Activated CD4-positive, alpha-beta T cell treated with anti-CD3 and anti-CD28 coated beads, Interleukin-2, amount 10 ng/mL, durations not matched to agents 24 days and 14 days (primary cell): ENCODE measurements at regions not wholly inside any gene's neighbourhood (a gene's known extent, or its start where the extent isn't known, plus 50 kb on each side); places are given as distances from the start of the nearest gene placed in this dataset.

Experiments used
- DNase-seq: peaks from one replicate; pipeline ENCODE4 v3.0.0; 2022
- H3K27ac Mint-ChIP-seq: one replicate; pipeline ENCODE4 v1.8.0; 2022; ENCODE audit warnings: mild to moderate bottlenecking, mixed read lengths
- H3K27me3 Mint-ChIP-seq: one replicate; pipeline ENCODE4 v1.8.0; 2022; ENCODE audit warnings: mixed read lengths
- H3K36me3 Mint-ChIP-seq: one replicate; pipeline ENCODE4 v1.8.0; 2022; ENCODE audit warnings: low read depth, mild to moderate bottlenecking, mixed read lengths
- H3K4me1 Mint-ChIP-seq: one replicate; pipeline ENCODE4 v1.8.0; 2021; ENCODE audit warnings: mixed read lengths
- H3K4me3 Mint-ChIP-seq: one replicate; pipeline ENCODE4 v1.8.0; 2022; ENCODE audit warnings: mild to moderate bottlenecking, moderate library complexity, mixed read lengths
- H3K9me3 Mint-ChIP-seq: one replicate; pipeline ENCODE4 v1.8.0; 2021; ENCODE audit warnings: mixed read lengths
- intact Hi-C: fragments of 100-400 bp; cut with micrococcal nuclease; formaldehyde crosslinking; loops from one replicate; pipeline ENCODE4 v1.15.1; 2023

GRCh38 chr1:94335447-94335846 lies 82.7 kb upstream of the ABCD3 start:
- no peak overlapping the region for H3K4me3 Mint-ChIP-seq
- intact Hi-C loops: loop anchor here (10.0 kb wide), 1 partner anchor 271 kb away; no protein-coding TSS in a partner anchor
- no peak for DNase-seq
- no peaks in the 10 kb centered on the region for H3K9me3 Mint-ChIP-seq
- no peaks in the 10 kb centered on the region for H3K4me1 Mint-ChIP-seq
- no peak overlapping the region for H3K27ac Mint-ChIP-seq
- peaks cover 17% of the 10 kb centered on the region for H3K27me3 Mint-ChIP-seq
- no peaks in the 10 kb centered on the region for H3K36me3 Mint-ChIP-seq

GRCh38 chr1:94334764-94335163 lies 83.4 kb upstream of the ABCD3 start:
- peaks cover 20% of the 10 kb centered on the region for H3K27me3 Mint-ChIP-seq
- no peaks in the 10 kb centered on the region for H3K9me3 Mint-ChIP-seq
- H3K36me3 Mint-ChIP-seq: no peaks in the 10 kb centered on the region
- peaks cover 5% of the 10 kb centered on the region for H3K4me1 Mint-ChIP-seq
- no peak for DNase-seq
- no peak overlapping the region for H3K27ac Mint-ChIP-seq
- H3K4me3 Mint-ChIP-seq: no peak overlapping the region
- intact Hi-C loops: loop anchor here (10.0 kb wide), 1 partner anchor 270 kb away; no protein-coding TSS in a partner anchor

- H3K4me1 Mint-ChIP-seq: peaks cover 5% of the 10 kb centered on the region
- H3K27ac Mint-ChIP-seq: no peak overlapping the region
- no peak for DNase-seq
- H3K27me3 Mint-ChIP-seq: peaks cover 26% of the 10 kb centered on the region
- no peaks in the 10 kb centered on the region for H3K36me3 Mint-ChIP-seq
- H3K4me3 Mint-ChIP-seq: no peak overlapping the region
- intact Hi-C loops: loop anchor here (10.0 kb wide), 1 partner anchor 268 kb away; no protein-coding TSS in a partner anchor
- no peaks in the 10 kb centered on the region for H3K9me3 Mint-ChIP-seq
These were observed 85.2 kb upstream of the ABCD3 start for GRCh38 chr1:94332952-94333351.

- Mint-ChIP-seq H3K27me3 (peaks cover 29% of the 10 kb centered on the region), H3K4me1 (peaks cover 5% of the 10 kb centered on the region), H3K27ac (no peak overlapping the region), H3K9me3 (no peaks in the 10 kb centered on the region), H3K4me3 (no peak overlapping the region), H3K36me3 (no peaks in the 10 kb centered on the region)
- no peak for DNase-seq
- intact Hi-C loops: loop anchor here (10.0 kb wide), 1 partner anchor 268 kb away; no protein-coding TSS in a partner anchor
These were observed 85.7 kb upstream of the ABCD3 start for GRCh38 chr1:94332516-94332915.

- Mint-ChIP-seq H3K36me3 (no peaks in the 10 kb centered on the region), H3K27me3 (peaks cover 41% of the 10 kb centered on the region), H3K9me3 (no peaks in the 10 kb centered on the region), H3K27ac (no peak overlapping the region), H3K4me3 (no peak overlapping the region), H3K4me1 (peaks cover 5% of the 10 kb centered on the region)
- intact Hi-C loops: loop anchor here (10.0 kb wide), 1 partner anchor 265 kb away; no protein-coding TSS in a partner anchor
- DNase-seq: no peak
These were observed 88.2 kb upstream of the ABCD3 start for GRCh38 chr1:94329986-94330385.

GRCh38 chr1:94329276-94329675 lies 88.9 kb upstream of the ABCD3 start:
- DNase-seq: no peak
- Mint-ChIP-seq H3K4me3 (no peak overlapping the region), H3K9me3 (no peaks in the 10 kb centered on the region), H3K4me1 (peaks cover 5% of the 10 kb centered on the region), H3K27ac (no peak overlapping the region), H3K36me3 (no peaks in the 10 kb centered on the region), H3K27me3 (peaks cover 41% of the 10 kb centered on the region)
- intact Hi-C loops: no loop called here

GRCh38 chr1:94327001-94327690 lies 89.8 kb upstream of the ARHGAP29 start:
- no peaks in the 10 kb centered on the region for H3K9me3 Mint-ChIP-seq
- H3K4me3 Mint-ChIP-seq: no peak overlapping the region
- no peak for DNase-seq
- intact Hi-C loops: no loop called here
- no peak overlapping the region for H3K27ac Mint-ChIP-seq
- peaks cover 39% of the 10 kb centered on the region for H3K27me3 Mint-ChIP-seq
- H3K4me1 Mint-ChIP-seq: peaks cover 5% of the 10 kb centered on the region
- H3K36me3 Mint-ChIP-seq: no peaks in the 10 kb centered on the region

GRCh38 chr1:94326329-94326728 lies 88.9 kb upstream of the ARHGAP29 start:
- Mint-ChIP-seq H3K9me3 (no peaks in the 10 kb centered on the region), H3K36me3 (no peaks in the 10 kb centered on the region), H3K4me3 (no peak overlapping the region), H3K27ac (no peak overlapping the region), H3K4me1 (peaks cover 5% of the 10 kb centered on the region), H3K27me3 (peaks cover 39% of the 10 kb centered on the region)
- no peak for DNase-seq
- intact Hi-C loops: no loop called here

- Mint-ChIP-seq H3K27me3 (peaks cover 35% of the 10 kb centered on the region), H3K36me3 (no peaks in the 10 kb centered on the region), H3K4me1 (peaks cover 5% of the 10 kb centered on the region), H3K27ac (no peak overlapping the region), H3K9me3 (no peaks in the 10 kb centered on the region), H3K4me3 (no peak overlapping the region)
- no peak for DNase-seq
- intact Hi-C loops: no loop called here
These were observed 88.3 kb upstream of the ARHGAP29 start for GRCh38 chr1:94325377-94326302.

GRCh38 chr1:94324178-94324544 lies 86.8 kb upstream of the ARHGAP29 start:
- Mint-ChIP-seq H3K4me1 (no peaks in the 10 kb centered on the region), H3K4me3 (no peak overlapping the region), H3K27ac (no peak overlapping the region), H3K9me3 (no peaks in the 10 kb centered on the region), H3K36me3 (no peaks in the 10 kb centered on the region), H3K27me3 (peaks cover 24% of the 10 kb centered on the region)
- DNase-seq: no peak
- intact Hi-C loops: no loop called here

- H3K27me3 Mint-ChIP-seq: peaks cover 21% of the 10 kb centered on the region
- no peak overlapping the region for H3K27ac Mint-ChIP-seq
- no peaks in the 10 kb centered on the region for H3K4me1 Mint-ChIP-seq
- no peaks in the 10 kb centered on the region for H3K36me3 Mint-ChIP-seq
- intact Hi-C loops: no loop called here
- no peaks in the 10 kb centered on the region for H3K9me3 Mint-ChIP-seq
- DNase-seq: no peak
- no peak overlapping the region for H3K4me3 Mint-ChIP-seq
These were observed 86.2 kb upstream of the ARHGAP29 start for GRCh38 chr1:94323311-94324177.

GRCh38 chr1:94322696-94323095 lies 85.3 kb upstream of the ARHGAP29 start:
- no peaks in the 10 kb centered on the region for H3K4me1 Mint-ChIP-seq
- no peak for DNase-seq
- H3K27ac Mint-ChIP-seq: no peak overlapping the region
- H3K27me3 Mint-ChIP-seq: peaks cover 15% of the 10 kb centered on the region
- no peaks in the 10 kb centered on the region for H3K36me3 Mint-ChIP-seq
- no peaks in the 10 kb centered on the region for H3K9me3 Mint-ChIP-seq
- H3K4me3 Mint-ChIP-seq: no peak overlapping the region
- intact Hi-C loops: no loop called here

GRCh38 chr1:94321662-94322061 lies 84.3 kb upstream of the ARHGAP29 start:
- no peak for DNase-seq
- no peaks in the 10 kb centered on the region for H3K4me1 Mint-ChIP-seq
- no peaks in the 10 kb centered on the region for H3K9me3 Mint-ChIP-seq
- no peak overlapping the region for H3K27ac Mint-ChIP-seq
- H3K27me3 Mint-ChIP-seq: peaks cover 5% of the 10 kb centered on the region
- intact Hi-C loops: no loop called here
- no peaks in the 10 kb centered on the region for H3K36me3 Mint-ChIP-seq
- H3K4me3 Mint-ChIP-seq: no peak overlapping the region
